Gastrocnemius medialis (tissue), 4 donors: ENCODE measurements at regions not wholly inside any gene's neighbourhood (a gene's known extent, or its start where the extent isn't known, plus 50 kb on each side); places are given as distances from the start of the nearest gene placed in this dataset.

Experiments
- ATAC-seq, 2 donors: fragments of 150-250 bp; one replicate each; pipeline ENCODE4 v1.9.1; 2016
- DNase-seq, 2 donors: peaks; one replicate each; pipeline ENCODE4 v3.0.0-alpha.2; 2019
- H3K27ac ChIP-seq, 4 donors: fragments of 200-600 bp; sonication (generic); 1 replicate in 1 of 4; 2 replicates in 3 of 4; pipeline ENCODE4 v1.5.1; 2016 to 2018; ENCODE audit warnings: mild to moderate bottlenecking in 2 of 4, moderate library complexity in 1 of 4
- H3K27me3 ChIP-seq, 3 donors: fragments of 200-600 bp; sonication (generic) in 2 of 3; 1 replicate in 1 of 3; 2 replicates in 2 of 3; pipeline versions ENCODE4 v1.5.1 to v1.6.0; 2016 to 2019; ENCODE audit warnings: mild to moderate bottlenecking in 1 of 3, moderate library complexity in 1 of 3
- H3K36me3 ChIP-seq, 2 donors: fragments of 200-600 bp; sonication (generic) in 1 of 2; one replicate each; pipeline ENCODE4 v1.5.1; 2017 to 2018
- H3K4me1 ChIP-seq, 2 donors: fragments of 200-600 bp; sonication (generic) in 1 of 2; one replicate each; pipeline ENCODE4 v1.5.1; 2016 to 2017; ENCODE audit warnings: mild to moderate bottlenecking in 2 of 2
- H3K4me3 ChIP-seq, 4 donors: fragments of 200-600 bp; sonication (generic) in 3 of 4; 1 replicate in 1 of 4; 2 replicates in 3 of 4; pipeline ENCODE4 v1.5.1; 2016 to 2019; ENCODE audit warnings: mild to moderate bottlenecking in 2 of 4
- H3K9me3 ChIP-seq, 3 donors: fragments of 200-600 bp; sonication (generic) in 2 of 3; 1 replicate in 1 of 3; 2 replicates in 2 of 3; pipeline ENCODE4 v1.5.1; 2016 to 2019
- CTCF ChIP-seq, 5 experiments: fragments of 450-650 bp in 3 of 5; fragments of 200-600 bp in 2 of 5; sonication (generic) in 2 of 5; IDR thresholded peaks in 4 of 5; conservative IDR thresholded peaks in 1 of 5; 1 replicate in 4 of 5; 2 replicates in 1 of 5; pipeline ENCODE4 v1.5.1; 2016 to 2019; ENCODE audit warnings: antibody characterized with exemption in 5 of 5, mild to moderate bottlenecking in 3 of 5, moderate library complexity in 3 of 5
- POLR2A ChIP-seq, 2 donors: fragments of 450-650 bp; IDR thresholded peaks; one replicate each; pipeline ENCODE4 v1.6.1; 2017; ENCODE audit warnings: antibody characterized with exemption in 2 of 2, mild to moderate bottlenecking in 2 of 2, moderate library complexity in 2 of 2
- in situ Hi-C, 4 donors: fragments of 200-750 bp; cut with MboI; loops; one replicate each; pipeline versions ENCODE4 v1.15.0 to v1.8.0; 2017; ENCODE audit warnings: low sequenced_read_pairs in 4 of 4
- intact Hi-C: fragments of 100-400 bp; cut with DNase I; formaldehyde crosslinking; loops from one replicate; pipeline ENCODE4 v1.15.1; 2023; ENCODE audit warnings: low total_unique reads

GRCh38 chr21:38918607-38919346 is 113.0 kb downstream of the ETS2 start:
- in situ Hi-C loops, result loop anchor here in 1 of 4 donors (10.0 kb wide), 1 partner anchor 114 kb away; the partner anchor contains the start of gene ETS2
- H3K27me3 ChIP-seq, result no peaks in the 10 kb centered on the region
- no peaks in the 10 kb centered on the region for H3K36me3 ChIP-seq
- DNase-seq (no peak), ATAC-seq (no peak)
- H3K4me1 ChIP-seq, result peaks cover 18 to 19% of the 10 kb centered on the region in 2 donors
- TF ChIP-seq CTCF (IDR thresholded peaks at IDR 0.05 in 4 of 5, conservative IDR thresholded peaks at IDR 0.05 in 1 of 5) (no peak), POLR2A (IDR thresholded peaks at IDR 0.05) (no peak)
- H3K9me3 ChIP-seq, result no peaks in the 10 kb centered on the region
- intact Hi-C loops, result no loop called here
- H3K27ac ChIP-seq, result peak overlapping the region in 1 of 4 donors; percentile 2
- no peak overlapping the region for H3K4me3 ChIP-seq

GRCh38 chr21:38917043-38917774 is 111.5 kb downstream of the ETS2 start:
- no peak for TF ChIP-seq POLR2A (IDR thresholded peaks at IDR 0.05)
- TF ChIP-seq CTCF (IDR thresholded peaks at IDR 0.05 in 4 of 5, conservative IDR thresholded peaks at IDR 0.05 in 1 of 5), result no peak
- ATAC-seq (no peak), DNase-seq (no peak)
- Histone ChIP-seq H3K36me3 (no peaks in the 10 kb centered on the region), H3K27ac (peak overlapping the region in 1 of 4 donors; percentile 12), H3K4me1 (peaks cover 30 to 31% of the 10 kb centered on the region in 2 donors), H3K27me3 (no peaks in the 10 kb centered on the region), H3K4me3 (no peak overlapping the region), H3K9me3 (no peaks in the 10 kb centered on the region)
- intact Hi-C loops (no loop called here), in situ Hi-C loops (loop anchor here in 1 of 4 donors (10.0 kb wide), 1 partner anchor 112 kb away; the partner anchor contains the start of gene ETS2)

GRCh38 chr21:38916214-38916964 is 110.7 kb downstream of the ETS2 start:
- peaks cover 30 to 35% of the 10 kb centered on the region in 2 donors for H3K4me1 ChIP-seq
- peak overlapping the region in 1 of 4 donors; percentile 23 for H3K27ac ChIP-seq
- DNase-seq, result no peak
- no peaks in the 10 kb centered on the region for H3K36me3 ChIP-seq
- no peak for ATAC-seq
- no peak for TF ChIP-seq POLR2A (IDR thresholded peaks at IDR 0.05)
- no peak overlapping the region for H3K4me3 ChIP-seq
- in situ Hi-C loops, result loop anchor here in 1 of 4 donors (10.0 kb wide), 1 partner anchor 112 kb away; the partner anchor contains the start of gene ETS2
- no peaks in the 10 kb centered on the region for H3K27me3 ChIP-seq
- intact Hi-C loops, result no loop called here
- H3K9me3 ChIP-seq, result no peaks in the 10 kb centered on the region

- ATAC-seq, result no peak
- H3K4me3 ChIP-seq, result no peak overlapping the region
- no peak for TF ChIP-seq CTCF (IDR thresholded peaks at IDR 0.05 in 4 of 5, conservative IDR thresholded peaks at IDR 0.05 in 1 of 5)
- TF ChIP-seq POLR2A (IDR thresholded peaks at IDR 0.05), result no peak
- H3K27me3 ChIP-seq, result no peaks in the 10 kb centered on the region
- peak overlapping the region in 3 of 4 donors; percentile 12 to 88 (median 23) for H3K27ac ChIP-seq
- DNase-seq, result no peak
- peaks cover 33 to 43% of the 10 kb centered on the region in 2 donors for H3K4me1 ChIP-seq
- in situ Hi-C loops (loop anchor here in 1 of 4 donors (10.0 kb wide), 1 partner anchor 111 kb away; the partner anchor contains the start of gene ETS2), intact Hi-C loops (no loop called here)
- no peaks in the 10 kb centered on the region for H3K36me3 ChIP-seq
- no peaks in the 10 kb centered on the region for H3K9me3 ChIP-seq
These were observed 109.8 kb downstream of the ETS2 start for GRCh38 chr21:38915546-38915945.
